Neuronal stem cell (in vitro differentiated cells): ENCODE measurements at regions not wholly inside any gene's neighbourhood (a gene's known extent, or its start where the extent isn't known, plus 50 kb on each side); places are given as distances from the start of the nearest gene placed in this dataset.
A peak's percentile ranks its signal among the peaks of the same experiment; 100 is the strongest.
"Not testable (repeated sequence)": the region's sequence is repeated elsewhere in the genome, so short reads cannot be mapped to it uniquely, and the experiment has no call there.

Source experiments
- DNase-seq: peaks from one replicate; pipeline ENCODE4 v3.0.0-alpha.2; 2013; ENCODE audit warnings: low spot score
- H2AFZ ChIP-seq: one replicate; pipeline ENCODE4 v1.6.1; 2013; ENCODE audit warnings: mild to moderate bottlenecking, low read length, inconsistent platforms
- H2AK5ac ChIP-seq: 2 replicates; pipeline ENCODE4 v1.6.1; 2013; ENCODE audit warnings: low read depth, mild to moderate bottlenecking, inconsistent platforms, low read length, moderate library complexity, mixed read lengths
- H2BK120ac ChIP-seq: 2 replicates; pipeline ENCODE4 v1.6.1; 2013; ENCODE audit warnings: low read depth, mild to moderate bottlenecking, inconsistent platforms, low read length, moderate library complexity, mixed read lengths
- H2BK12ac ChIP-seq: one replicate; pipeline ENCODE4 v1.6.1; 2013; ENCODE audit warnings: low read length, inconsistent platforms
- H2BK15ac ChIP-seq: 2 replicates; pipeline ENCODE4 v1.6.1; 2013; ENCODE audit warnings: mild to moderate bottlenecking, low read length, inconsistent platforms, mixed read lengths
- H2BK5ac ChIP-seq: one replicate; pipeline ENCODE4 v1.6.1; 2013; ENCODE audit warnings: inconsistent platforms, mild to moderate bottlenecking, low read length, moderate library complexity
- H3K14ac ChIP-seq: one replicate; pipeline ENCODE4 v1.6.1; 2013; ENCODE audit warnings: low read length, inconsistent platforms
- H3K18ac ChIP-seq: 2 replicates; pipeline ENCODE4 v1.6.1; 2013; ENCODE audit warnings: low read length, inconsistent platforms
- H3K23ac ChIP-seq: 2 replicates; pipeline ENCODE4 v1.6.1; 2013; ENCODE audit warnings: low read depth, mild to moderate bottlenecking, mixed read lengths, low read length, inconsistent platforms; ENCODE audit not compliant: poor library complexity
- H3K27ac ChIP-seq: replicated peaks from 3 replicates; pipeline ENCODE4 v1.5.1; 2013; ENCODE audit warnings: low read length, inconsistent platforms
- H3K27me3 ChIP-seq, 3 experiments: 2 replicates each; pipeline ENCODE4 v1.6.1; 2013; ENCODE audit warnings: low read length in 3 of 3, mild to moderate bottlenecking in 2 of 3, inconsistent platforms in 1 of 3, low read depth in 1 of 3, mixed read lengths in 1 of 3, moderate library complexity in 1 of 3; ENCODE audit not compliant: control insufficient read depth in 3 of 3, insufficient read depth in 3 of 3
- H3K36me3 ChIP-seq, 2 donors: replicated peaks in 1 of 2; 2 replicates each; pipeline ENCODE4 v1.6.1; 2013; ENCODE audit warnings: low read length in 2 of 2; ENCODE audit not compliant: control insufficient read depth in 2 of 2, insufficient read depth in 2 of 2
- H3K4ac ChIP-seq: 2 replicates; pipeline ENCODE4 v1.6.1; 2013; ENCODE audit warnings: inconsistent platforms, mild to moderate bottlenecking, low read length, moderate library complexity
- H3K4me1 ChIP-seq, 2 donors: 1 replicate in 1 of 2; 2 replicates in 1 of 2; pipeline ENCODE4 v1.6.1; 2013; ENCODE audit warnings: low read length in 2 of 2, low read depth in 1 of 2; ENCODE audit not compliant: control insufficient read depth in 2 of 2, insufficient read depth in 1 of 2
- H3K4me2 ChIP-seq: one replicate; pipeline ENCODE4 v1.6.1; 2013; ENCODE audit warnings: mild to moderate bottlenecking, low read length, inconsistent platforms; ENCODE audit not compliant: insufficient read depth, poor library complexity, severe bottlenecking
- H3K4me3 ChIP-seq, 2 donors: 2 replicates each; pipeline ENCODE4 v1.5.1; 2013; ENCODE audit warnings: low read length in 2 of 2, mild to moderate bottlenecking in 2 of 2, inconsistent platforms in 1 of 2, moderate library complexity in 1 of 2
- H3K79me1 ChIP-seq: one replicate; pipeline ENCODE4 v1.6.1; 2013; ENCODE audit warnings: low read depth, mild to moderate bottlenecking, inconsistent platforms, low read length, moderate library complexity
- H3K9ac ChIP-seq: one replicate; pipeline ENCODE4 v1.6.1; 2013; ENCODE audit warnings: mild to moderate bottlenecking, low read depth, low read length, inconsistent platforms; ENCODE audit not compliant: poor library complexity
- H3K9me3 ChIP-seq, 2 donors: replicated peaks in 1 of 2; 2 replicates each; pipeline versions ENCODE3 to v1.6.1; 2013; ENCODE audit warnings: low read length in 2 of 2, mild to moderate bottlenecking in 2 of 2, inconsistent platforms in 1 of 2, low read depth in 1 of 2, mixed read lengths in 1 of 2, moderate library complexity in 1 of 2; ENCODE audit not compliant: control insufficient read depth in 2 of 2, insufficient read depth in 1 of 2
- H4K8ac ChIP-seq: one replicate; pipeline ENCODE4 v1.6.1; 2013; ENCODE audit warnings: low read depth, mild to moderate bottlenecking, inconsistent platforms, low read length, moderate library complexity
- H4K91ac ChIP-seq: one replicate; pipeline ENCODE4 v1.6.1; 2013; ENCODE audit warnings: low read length, low read depth, mild to moderate bottlenecking, inconsistent platforms; ENCODE audit not compliant: poor library complexity
- WGBS, 2 donors: extraction: QIAGEN DNeasy Blood & Tissue Kit; methylation state at CpG; one replicate each; pipeline ENCODE4 v1.1.7; 2013; ENCODE audit warnings: missing lambda C conversion rate in 2 of 2, mixed read lengths in 1 of 2; ENCODE audit not compliant: insufficient read length in 2 of 2, insufficient replicate concordance in 1 of 2; ENCODE audit errors: extremely low coverage in 2 of 2; 5-methylcytosine and 5-hydroxymethylcytosine counted together

DNA sequence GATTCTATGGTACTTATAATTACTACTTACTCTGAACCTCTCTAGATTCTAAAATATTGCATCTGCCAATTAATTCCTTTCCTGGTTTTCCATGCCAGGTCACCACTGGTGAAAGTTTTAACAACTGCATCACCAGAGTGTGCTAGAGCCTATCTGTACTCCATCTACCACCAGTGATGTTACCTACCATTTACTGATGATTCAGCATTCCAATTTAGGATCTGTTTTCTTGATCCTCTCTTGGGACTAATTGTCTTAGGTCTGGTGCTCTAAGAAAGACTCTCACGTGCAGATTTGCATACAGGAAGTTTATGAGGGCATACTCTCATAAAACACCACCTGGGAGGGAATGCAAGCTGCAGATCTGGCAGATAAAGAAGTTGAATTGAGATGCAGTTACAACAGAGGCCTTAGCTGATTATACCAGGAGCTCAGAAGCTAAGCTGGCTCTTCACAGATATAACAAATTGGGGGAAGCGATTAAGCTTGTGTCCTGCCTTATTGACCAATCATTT lies 347.6 kb upstream of the VRK2 start:
- Histone ChIP-seq H3K9me3 (peaks cover 0 to 4% of the 10 kb centered on the region in 2 donors), H3K9ac (no peak overlapping the region), H4K8ac (no peak overlapping the region), H4K91ac (no peak overlapping the region), H3K14ac (no peak overlapping the region), H2AK5ac (no peak overlapping the region), H2BK15ac (no peak overlapping the region), H2AFZ (peak overlapping the region; percentile 37), H2BK12ac (no peak overlapping the region), H2BK120ac (no peak overlapping the region), H3K27ac (no peak overlapping the region), H3K36me3 (no peaks in the 10 kb centered on the region), H3K4ac (no peak overlapping the region), H3K18ac (no peak overlapping the region), H3K4me2 (no peak overlapping the region), H3K4me1 (peaks cover 2 to 4% of the 10 kb centered on the region in 2 donors), H3K23ac (no peak overlapping the region), H3K4me3 (no peak overlapping the region), H3K79me1 (no peaks in the 10 kb centered on the region), H2BK5ac (no peak overlapping the region), H3K27me3 (no peaks in the 10 kb centered on the region)
- WGBS, 2 donors, result no CpG with 5 or more reads among the region's 2 CpGs
- DNase-seq, result no peak

GRCh38 chr2:57701391-57701791 lies 345.2 kb upstream of the VRK2 start:
- WGBS, 2 donors, result no CpG with 5 or more reads among the region's 5 CpGs
- H3K9me3 ChIP-seq, result peaks cover 0 to 4% of the 10 kb centered on the region in 2 donors
- no peak overlapping the region for H3K23ac ChIP-seq
- H3K79me1 ChIP-seq, result no peaks in the 10 kb centered on the region
- H2AFZ ChIP-seq, result peak overlapping the region; percentile 75
- no peak overlapping the region for H2BK15ac ChIP-seq
- H3K27ac ChIP-seq, result peak overlapping the region; percentile 46
- H4K8ac ChIP-seq, result no peak overlapping the region
- no peak overlapping the region for H3K4me2 ChIP-seq
- no peak overlapping the region for H3K14ac ChIP-seq
- H2BK5ac ChIP-seq, result no peak overlapping the region
- DNase-seq, result peak; percentile 37
- H3K4ac ChIP-seq, result no peak overlapping the region
- no peak overlapping the region for H3K18ac ChIP-seq
- no peak overlapping the region for H3K9ac ChIP-seq
- no peak overlapping the region for H2BK12ac ChIP-seq
- no peak overlapping the region for H4K91ac ChIP-seq
- no peaks in the 10 kb centered on the region for H3K27me3 ChIP-seq
- H3K36me3 ChIP-seq, result no peaks in the 10 kb centered on the region
- peaks cover 1 to 2% of the 10 kb centered on the region in 2 donors for H3K4me1 ChIP-seq
- H2BK120ac ChIP-seq, result no peak overlapping the region
- no peak overlapping the region for H3K4me3 ChIP-seq
- no peak overlapping the region for H2AK5ac ChIP-seq

- Histone ChIP-seq H2BK5ac (no peak overlapping the region), H4K91ac (no peak overlapping the region), H2AFZ (no peak overlapping the region), H3K4me3 (no peak overlapping the region), H2AK5ac (no peak overlapping the region), H3K9me3 (peaks cover 0 to 4% of the 10 kb centered on the region in 2 donors), H2BK15ac (no peak overlapping the region), H3K4me1 (peaks cover 1 to 2% of the 10 kb centered on the region in 2 donors), H4K8ac (no peak overlapping the region), H3K79me1 (no peaks in the 10 kb centered on the region), H3K27ac (no peak overlapping the region), H3K9ac (no peak overlapping the region), H3K4me2 (no peak overlapping the region), H2BK120ac (no peak overlapping the region), H3K18ac (no peak overlapping the region), H3K4ac (no peak overlapping the region), H2BK12ac (no peak overlapping the region), H3K14ac (no peak overlapping the region), H3K27me3 (no peaks in the 10 kb centered on the region), H3K36me3 (no peaks in the 10 kb centered on the region), H3K23ac (no peak overlapping the region)
- WGBS, 2 donors, result no CpG with 5 or more reads among the region's 3 CpGs
- no peak for DNase-seq
Observed at GRCh38 chr2:57703407-57703806, 343.2 kb upstream of the VRK2 start.

DNA sequence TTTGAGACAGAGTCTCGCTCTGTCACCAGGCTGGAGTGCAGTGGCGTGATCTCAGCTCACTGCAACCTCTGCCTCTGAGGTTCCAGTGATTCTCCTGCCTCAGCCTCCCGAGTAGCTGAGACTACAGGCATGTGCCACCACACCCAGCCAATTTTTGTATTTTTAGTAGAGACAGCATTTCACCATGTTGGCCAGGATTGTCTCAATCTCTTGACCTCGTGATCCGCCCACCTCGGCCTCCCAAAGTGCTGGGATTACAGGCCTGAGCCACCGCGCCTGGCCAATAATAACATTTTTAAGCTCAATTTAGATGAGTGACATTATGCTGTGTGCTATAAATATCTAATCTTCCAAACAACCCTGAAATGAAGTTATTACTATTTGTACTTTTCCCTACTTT lies 338.8 kb upstream of the VRK2 start:
- H3K14ac ChIP-seq, H2BK5ac ChIP-seq, H3K9ac ChIP-seq, H2BK120ac ChIP-seq, H2BK15ac ChIP-seq, H3K23ac ChIP-seq, H3K4me2 ChIP-seq, H3K18ac ChIP-seq, H3K79me1 ChIP-seq, H3K36me3 ChIP-seq, H2AFZ ChIP-seq, H3K4ac ChIP-seq, H3K27ac ChIP-seq, H3K9me3 ChIP-seq, H4K91ac ChIP-seq, H3K4me3 ChIP-seq, H3K27me3 ChIP-seq, H2BK12ac ChIP-seq, H4K8ac ChIP-seq, DNase-seq, H2AK5ac ChIP-seq: not testable (repeated sequence)
- H3K4me1 ChIP-seq, result peaks cover 2 to 21% of the 10 kb centered on the region in 2 donors
- no CpG with 5 or more reads among the region's 8 CpGs for WGBS, 2 donors
